ENCODE measurements at regions not wholly inside any gene's neighbourhood (a gene's known extent, or its start where the extent isn't known, plus 50 kb on each side); places are given as distances from the start of the nearest gene placed in this dataset.

DNA sequence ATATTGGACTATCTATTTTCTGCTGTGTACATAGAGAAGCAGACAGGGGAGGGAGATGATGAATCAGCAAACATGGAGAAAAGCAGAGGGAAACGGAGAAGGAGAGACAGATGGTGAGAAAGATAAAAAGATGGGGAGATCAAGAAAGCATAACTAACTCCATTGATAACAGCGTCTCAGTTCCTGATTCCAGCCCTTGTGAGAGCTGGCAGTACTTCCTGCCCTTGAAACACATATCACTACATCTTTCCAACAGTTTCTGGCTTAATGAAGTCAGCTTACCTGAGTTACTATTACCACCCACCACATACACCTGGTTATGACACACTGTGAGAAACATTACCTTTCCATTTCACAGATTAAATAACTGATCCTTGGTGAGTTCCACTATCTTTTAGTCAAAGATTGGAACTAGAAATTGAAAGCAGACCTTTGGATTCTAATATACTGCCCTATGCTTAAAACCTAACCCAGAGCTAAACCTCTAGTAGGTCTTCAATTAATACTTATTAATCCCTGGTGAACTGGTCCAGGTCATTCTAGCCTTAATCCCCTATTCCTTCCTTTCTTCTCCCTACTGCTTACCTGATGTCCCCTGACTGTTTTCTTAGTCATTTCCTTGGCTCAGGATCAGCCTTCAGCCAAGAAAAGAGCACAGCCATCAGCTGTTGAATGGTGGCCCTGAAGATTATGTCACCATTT lies 346.6 kb upstream of the CCL2 start:
- TF ChIP-seq GATA2 (IDR thresholded peaks at IDR 0.05; ENCODE audit: low read depth, low read length) (no peak), GATA3 (IDR thresholded peaks at IDR 0.05; ENCODE audit: low read depth, low read length) (no peak)

DNA sequence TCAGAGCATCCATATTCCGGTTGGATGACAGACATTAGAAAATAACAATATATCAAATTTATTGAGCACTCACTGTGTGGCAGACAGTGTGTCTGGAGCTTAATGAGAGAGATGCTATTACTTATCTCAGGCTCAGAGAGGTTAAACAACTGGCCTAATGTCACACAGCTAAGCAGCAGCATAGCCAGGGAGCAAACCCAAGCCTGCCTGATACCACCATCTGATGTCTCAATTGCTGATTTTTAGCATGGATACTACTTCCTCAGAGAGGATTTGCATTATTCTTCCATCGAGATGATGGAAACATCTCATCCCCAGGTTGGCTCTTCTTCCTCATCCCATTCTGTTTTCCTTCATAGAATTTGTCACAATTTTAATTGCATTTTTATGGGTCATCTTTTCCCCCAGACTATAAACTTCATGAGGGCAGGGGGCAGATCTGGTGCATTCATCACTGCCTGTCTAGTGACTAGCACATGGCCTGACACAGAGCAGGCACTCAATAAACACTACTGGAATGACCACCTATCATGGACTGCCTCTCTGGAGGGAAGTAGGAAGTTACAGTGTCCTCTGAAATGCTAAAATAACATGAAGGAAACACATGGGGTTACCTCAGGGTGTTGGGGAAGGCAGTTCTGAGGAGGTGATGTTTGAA lies 344.8 kb upstream of the CCL2 start:
- TF ChIP-seq GATA2 (IDR thresholded peaks at IDR 0.05; ENCODE audit: low read depth, low read length) (no peak), GATA3 (IDR thresholded peaks at IDR 0.05; ENCODE audit: low read depth, low read length) (no peak)

DNA sequence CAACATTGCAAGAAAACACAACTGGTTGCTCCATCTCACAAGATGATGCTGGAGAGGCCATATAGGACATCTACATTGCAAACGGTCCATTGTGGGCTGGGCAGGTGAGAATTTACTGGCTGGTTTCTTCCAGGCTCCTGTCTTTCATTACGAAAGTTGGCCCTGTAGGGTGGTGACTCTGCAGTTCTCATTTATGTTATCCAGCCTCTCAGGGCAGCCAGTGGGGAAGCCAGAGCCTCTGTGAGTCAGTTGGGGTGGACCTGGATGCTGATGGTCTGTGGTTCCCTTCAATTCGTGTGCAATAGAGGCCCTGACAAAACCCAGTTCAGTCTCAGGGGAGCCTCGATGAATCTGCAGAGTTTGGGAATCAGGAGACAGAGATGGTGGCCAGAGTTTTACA lies 341.0 kb upstream of the CCL2 start:
- TF ChIP-seq GATA3 (IDR thresholded peaks at IDR 0.05; ENCODE audit: low read depth, low read length) (no peak), GATA2 (IDR thresholded peaks at IDR 0.05; ENCODE audit: low read depth, low read length) (no peak)

DNA sequence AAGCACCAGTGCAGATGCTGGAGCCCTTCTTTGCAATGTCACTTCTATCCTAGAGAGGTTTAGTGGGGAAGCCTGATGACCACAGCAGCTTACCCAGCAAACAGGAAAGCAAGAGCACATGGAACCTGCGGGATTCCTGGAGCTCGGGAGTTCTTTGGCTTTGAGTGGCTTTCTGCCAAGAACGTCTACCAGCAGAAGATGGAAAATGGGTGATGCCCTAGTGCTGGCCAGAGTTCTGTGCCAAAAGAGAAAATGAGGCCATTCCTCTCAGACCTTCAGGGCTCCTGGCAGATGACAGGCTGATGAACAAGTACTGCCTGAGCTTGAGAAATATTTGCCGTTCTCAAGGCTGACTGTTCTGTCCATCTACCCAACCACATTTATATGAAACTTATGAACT lies 332.1 kb upstream of the CCL2 start:
- TF ChIP-seq GATA3 (IDR thresholded peaks at IDR 0.05; ENCODE audit: low read depth, low read length) (no peak), GATA2 (IDR thresholded peaks at IDR 0.05; ENCODE audit: low read depth, low read length) (no peak)

DNA sequence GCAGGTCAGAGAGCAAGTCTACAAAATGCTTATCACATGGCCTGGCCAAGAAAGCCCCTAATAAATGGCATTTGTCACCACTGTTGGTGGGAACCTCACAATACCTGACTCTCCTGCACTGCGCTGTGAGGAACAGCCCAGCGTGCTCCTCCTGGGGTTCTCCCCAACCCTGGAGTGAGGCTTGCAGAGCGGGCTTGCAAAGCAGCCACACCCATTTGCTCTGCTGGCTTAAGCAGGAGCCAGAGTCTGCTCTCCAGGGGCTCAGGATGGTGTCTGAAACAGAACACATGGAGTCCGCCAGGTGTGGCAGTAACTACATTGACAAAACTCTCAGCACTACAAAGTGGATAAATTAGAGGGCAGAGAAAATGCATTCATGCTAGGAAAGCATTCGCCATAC lies 331.0 kb upstream of the CCL2 start:
- TF ChIP-seq GATA2 (IDR thresholded peaks at IDR 0.05; ENCODE audit: low read depth, low read length) (no peak), GATA3 (IDR thresholded peaks at IDR 0.05; ENCODE audit: low read depth, low read length) (no peak)

DNA sequence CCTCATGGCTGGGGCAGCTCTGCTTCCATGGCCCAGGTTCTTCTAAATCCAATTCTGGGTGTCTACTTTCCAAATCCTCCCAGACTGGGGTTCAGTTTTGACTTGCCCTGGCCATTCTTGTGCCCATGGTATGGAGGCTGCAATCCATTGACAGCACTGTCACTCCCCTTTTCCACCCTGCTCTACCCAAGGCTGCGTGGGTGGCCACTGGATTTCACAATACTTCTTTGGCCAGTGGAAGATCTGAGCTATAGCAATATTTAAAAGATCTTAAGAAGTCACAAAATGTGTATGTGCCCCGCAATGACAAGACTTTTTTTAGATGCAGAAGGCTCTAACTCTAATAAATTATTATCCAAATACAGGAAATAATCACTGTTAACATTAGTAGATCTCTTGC lies 329.4 kb upstream of the CCL2 start:
- TF ChIP-seq GATA3 (IDR thresholded peaks at IDR 0.05; ENCODE audit: low read depth, low read length) (no peak), GATA2 (IDR thresholded peaks at IDR 0.05; ENCODE audit: low read depth, low read length) (no peak)

DNA sequence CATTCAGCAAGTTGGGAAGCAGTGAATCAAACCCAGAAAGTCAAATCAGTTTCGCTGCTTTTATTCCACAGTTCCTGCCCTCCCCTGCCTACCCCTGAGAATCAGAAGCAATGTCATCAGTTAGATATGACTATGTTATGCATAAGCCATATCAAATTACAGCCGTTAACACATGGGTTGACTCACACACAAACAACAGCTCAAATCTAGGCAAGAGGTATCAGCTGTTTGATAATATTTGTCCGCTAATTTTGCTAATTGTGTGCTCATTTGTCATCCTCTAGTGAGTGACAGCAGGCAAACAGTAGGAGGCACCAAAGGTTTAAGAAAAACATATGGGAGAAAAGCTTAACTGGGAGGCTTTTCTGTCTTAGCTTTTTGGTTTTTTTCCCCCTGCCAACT lies 327.4 kb upstream of the CCL2 start:
- TF ChIP-seq GATA3 (IDR thresholded peaks at IDR 0.05; ENCODE audit: low read depth, low read length) = no peak
- TF ChIP-seq GATA2 (IDR thresholded peaks at IDR 0.05; ENCODE audit: low read depth, low read length) = no peak

DNA sequence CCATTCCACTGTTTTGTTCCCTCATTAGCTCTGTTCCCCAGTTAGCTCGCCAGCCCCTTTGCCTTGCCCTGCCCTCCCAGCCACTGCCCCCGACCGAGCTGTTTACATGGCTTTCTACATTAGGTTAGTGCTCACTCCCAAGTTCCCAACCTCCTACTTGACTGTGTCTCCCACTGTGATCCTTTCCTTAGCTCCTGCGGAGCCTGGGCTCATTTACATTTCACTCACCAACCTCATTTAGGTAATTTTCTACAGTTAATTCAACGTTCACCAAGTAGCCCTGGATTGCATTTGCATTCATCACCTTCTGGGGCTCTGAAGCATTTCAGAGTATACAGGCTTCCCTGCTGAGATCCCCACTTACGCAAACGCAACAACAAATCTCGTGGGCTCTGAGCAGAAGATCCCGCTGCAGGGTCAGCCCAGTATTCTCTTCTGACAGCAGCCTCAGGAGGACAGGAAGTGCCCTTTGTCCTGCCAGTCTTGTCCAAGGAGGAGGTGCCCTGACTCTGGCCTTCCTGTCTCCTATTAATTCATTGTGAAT lies 325.8 kb upstream of the CCL2 start:
- no peak for TF ChIP-seq GATA2 (IDR thresholded peaks at IDR 0.05; ENCODE audit: low read depth, low read length)
- no peak for TF ChIP-seq GATA3 (IDR thresholded peaks at IDR 0.05; ENCODE audit: low read depth, low read length)

DNA sequence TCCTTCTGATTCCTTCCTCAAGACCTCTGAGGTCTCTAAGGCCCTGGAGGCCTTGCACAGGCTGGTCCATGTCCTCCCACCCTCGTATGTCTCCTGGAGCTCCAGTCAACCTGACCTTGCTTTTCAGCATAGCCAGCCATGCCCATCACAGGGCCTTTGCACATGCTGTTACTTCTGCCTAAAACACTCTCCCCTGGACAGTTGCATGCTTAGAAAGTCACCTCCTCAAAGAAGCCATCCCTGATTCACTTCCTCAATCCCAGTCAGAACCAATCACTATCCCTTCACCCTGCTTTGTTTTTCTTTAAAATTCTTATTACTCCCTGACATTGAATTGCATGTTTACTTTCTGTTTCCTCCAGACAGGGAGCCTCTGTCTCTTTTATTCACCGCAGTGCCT lies 322.1 kb upstream of the CCL2 start:
- no peak for TF ChIP-seq GATA2 (IDR thresholded peaks at IDR 0.05; ENCODE audit: low read depth, low read length)
- TF ChIP-seq GATA3 (IDR thresholded peaks at IDR 0.05; ENCODE audit: low read depth, low read length) = no peak

DNA sequence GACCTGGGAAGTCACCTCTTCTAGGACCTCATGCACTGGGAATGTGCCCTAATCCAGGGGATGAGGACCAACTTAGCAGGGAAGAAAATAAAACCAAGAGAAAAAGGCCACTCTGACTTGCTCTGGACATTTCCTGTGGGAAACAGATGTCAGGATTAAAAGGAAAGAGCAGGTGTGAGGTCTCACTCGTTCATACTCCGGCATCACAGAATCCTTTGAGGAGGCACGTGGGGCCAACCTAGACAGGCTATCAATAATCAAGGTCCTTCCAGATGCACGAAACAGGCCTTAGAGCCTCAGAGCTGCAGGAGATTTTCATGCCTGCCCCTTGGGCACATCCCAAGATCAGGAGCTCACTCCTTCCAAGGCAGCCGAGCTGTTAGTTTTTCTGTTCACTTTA lies 321.5 kb upstream of the CCL2 start:
- TF ChIP-seq GATA3 (IDR thresholded peaks at IDR 0.05; ENCODE audit: low read depth, low read length) = no peak
- TF ChIP-seq GATA2 (IDR thresholded peaks at IDR 0.05; ENCODE audit: low read depth, low read length) = no peak

DNA sequence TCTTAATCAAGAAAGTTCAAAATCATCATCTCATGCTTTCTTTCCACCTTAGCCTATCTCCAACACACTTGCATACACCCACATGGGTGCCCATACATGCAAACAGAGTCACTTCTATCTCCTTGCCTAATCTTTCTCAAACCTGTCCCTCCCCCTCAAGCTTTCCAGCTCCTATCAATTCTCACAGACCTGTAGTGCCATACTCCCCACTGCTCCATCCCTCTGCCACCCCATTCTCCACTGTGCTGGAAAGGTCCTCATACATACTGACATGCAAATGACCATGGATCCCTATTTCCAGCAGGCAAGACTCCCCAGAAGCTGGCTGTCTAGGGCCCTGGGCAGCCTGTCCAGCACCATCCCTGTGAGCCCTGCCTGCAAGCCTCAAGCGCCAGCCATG lies 320.4 kb upstream of the CCL2 start:
- TF ChIP-seq GATA2 (IDR thresholded peaks at IDR 0.05; ENCODE audit: low read depth, low read length) = no peak

DNA sequence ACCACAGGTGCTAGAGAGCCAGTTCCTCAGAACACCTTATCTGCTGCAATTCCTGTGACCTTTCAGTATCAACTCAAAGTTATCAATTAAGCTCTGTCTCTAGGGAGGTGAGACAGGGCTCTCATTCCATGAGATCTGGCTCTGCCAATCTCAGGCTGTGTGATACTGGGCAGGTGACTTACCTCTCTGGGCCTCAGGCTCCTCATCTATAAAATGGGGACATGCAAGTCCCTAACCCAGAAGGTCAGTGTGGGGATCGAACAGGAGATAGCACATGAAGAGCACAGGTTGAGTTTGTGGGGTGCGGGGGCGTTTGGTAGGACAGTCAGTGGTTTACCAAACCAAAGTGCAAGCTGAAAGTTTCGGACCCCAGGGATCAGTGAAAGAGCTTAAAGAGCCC lies 319.3 kb upstream of the CCL2 start:
- TF ChIP-seq GATA3 (IDR thresholded peaks at IDR 0.05; ENCODE audit: low read depth, low read length) = no peak
- no peak for TF ChIP-seq GATA2 (IDR thresholded peaks at IDR 0.05; ENCODE audit: low read depth, low read length)

DNA sequence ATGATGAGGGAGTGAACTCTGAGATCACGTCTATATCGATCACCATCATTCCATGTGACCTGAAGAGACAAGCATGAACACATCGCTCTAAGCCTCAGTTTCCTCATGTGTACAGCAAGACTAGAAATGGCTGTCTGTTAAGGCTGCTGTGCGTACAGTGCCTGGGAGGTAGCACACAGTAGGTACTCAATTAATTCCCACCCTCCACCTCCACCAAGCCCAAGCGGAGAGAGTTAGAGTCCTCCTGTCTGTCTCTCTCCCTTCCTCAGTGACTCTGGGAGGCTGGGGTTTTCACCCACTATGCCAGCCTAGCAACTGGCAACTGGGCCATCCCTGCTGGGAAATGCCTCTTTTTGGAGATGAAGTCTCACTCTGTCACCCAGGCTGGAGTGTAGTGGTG lies 318.3 kb upstream of the CCL2 start:
- TF ChIP-seq GATA3 (IDR thresholded peaks at IDR 0.05; ENCODE audit: low read depth, low read length) (no peak), GATA2 (IDR thresholded peaks at IDR 0.05; ENCODE audit: low read depth, low read length) (no peak)

DNA sequence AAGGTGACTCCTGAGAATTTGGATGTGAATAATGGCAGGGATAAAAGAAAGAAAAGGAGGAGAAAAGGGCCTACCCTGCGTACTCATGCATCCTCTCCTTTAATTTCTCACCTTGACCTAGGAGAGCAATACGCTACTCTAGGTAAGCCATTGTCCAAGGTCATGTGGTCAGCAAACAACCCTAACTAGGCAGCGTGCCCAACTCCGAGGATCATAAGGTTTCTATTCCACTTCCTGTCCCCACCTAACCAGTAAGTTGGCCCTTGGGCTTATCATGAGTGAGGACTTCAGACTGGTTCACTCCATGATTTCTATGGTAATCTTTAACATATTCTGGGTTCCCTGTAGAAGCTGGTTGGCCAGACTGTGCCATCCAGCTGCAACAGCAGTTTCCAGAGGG lies 315.1 kb upstream of the CCL2 start:
- TF ChIP-seq GATA2 (IDR thresholded peaks at IDR 0.05; ENCODE audit: low read depth, low read length) = no peak
- no peak for TF ChIP-seq GATA3 (IDR thresholded peaks at IDR 0.05; ENCODE audit: low read depth, low read length)

DNA sequence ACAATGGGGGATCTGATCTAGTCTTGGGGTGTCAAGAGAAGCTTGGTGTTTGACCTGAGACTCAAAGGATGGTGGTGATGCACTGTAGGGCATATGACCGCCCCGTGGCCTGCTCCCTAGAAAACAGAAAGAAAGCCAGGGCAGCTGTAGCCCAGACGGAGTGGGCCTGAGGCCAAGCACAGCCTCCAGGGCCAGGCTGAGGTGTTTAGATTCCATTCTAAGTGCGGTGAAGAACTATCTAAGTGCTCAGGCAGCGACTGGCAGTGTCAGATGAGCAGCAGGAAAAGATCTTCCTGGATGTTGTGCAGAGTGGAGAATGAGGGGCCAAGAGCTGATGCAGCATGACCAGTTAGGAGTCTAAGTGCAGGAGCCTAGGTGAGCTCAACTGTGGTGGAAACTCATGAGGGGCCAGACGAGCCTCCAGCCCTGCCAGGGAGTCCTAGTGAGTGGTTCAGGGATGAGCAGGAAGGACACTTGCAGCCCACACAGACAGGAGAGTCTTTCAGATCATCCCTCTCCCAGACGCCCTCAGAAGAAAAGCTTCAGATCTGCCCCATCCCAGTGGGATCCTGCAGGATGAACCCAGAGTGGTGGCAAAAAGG lies 314.2 kb upstream of the CCL2 start:
- TF ChIP-seq GATA2 (IDR thresholded peaks at IDR 0.05; ENCODE audit: low read depth, low read length) (no peak), GATA3 (IDR thresholded peaks at IDR 0.05; ENCODE audit: low read depth, low read length) (no peak)
